T-helper 2 cell treated with Interferon-gamma antibody and Interleukin-4, amounts not matched to agents 5 μg/mL and 100 μg/mL, for 36 hours (primary cell): ENCODE measurements at regions not wholly inside any gene's neighbourhood (a gene's known extent, or its start where the extent isn't known, plus 50 kb on each side); places are given as distances from the start of the nearest gene placed in this dataset.

Source experiments
- DNase-seq: peaks from one replicate; pipeline ENCODE4 v3.0.0; 2021; ENCODE audit warnings: low spot score
- H3K27ac Mint-ChIP-seq: one replicate; pipeline ENCODE4 v1.8.0; 2021; ENCODE audit warnings: mild to moderate bottlenecking, mixed read lengths
- H3K27me3 Mint-ChIP-seq: one replicate; pipeline ENCODE4 v1.8.0; 2021; ENCODE audit warnings: low read depth, mixed read lengths
- H3K36me3 Mint-ChIP-seq: one replicate; pipeline ENCODE4 v1.8.0; 2021; ENCODE audit warnings: low read depth, mixed read lengths
- H3K4me1 Mint-ChIP-seq: one replicate; pipeline ENCODE4 v1.8.0; 2021; ENCODE audit warnings: low read depth, mixed read lengths
- H3K4me3 Mint-ChIP-seq: one replicate; pipeline ENCODE4 v1.8.0; 2022; ENCODE audit warnings: mild to moderate bottlenecking, moderate library complexity, mixed read lengths
- H3K9me3 Mint-ChIP-seq: one replicate; pipeline ENCODE4 v1.8.0; 2021; ENCODE audit warnings: mixed read lengths

GRCh38 chr7:35504365-35504764 lies 190.6 kb downstream of the HERPUD2 start:
- H3K27ac Mint-ChIP-seq = no peak overlapping the region
- DNase-seq = no peak
- no peaks in the 10 kb centered on the region for H3K36me3 Mint-ChIP-seq
- peaks cover 5% of the 10 kb centered on the region for H3K27me3 Mint-ChIP-seq
- no peaks in the 10 kb centered on the region for H3K9me3 Mint-ChIP-seq
- H3K4me3 Mint-ChIP-seq = no peak overlapping the region
- H3K4me1 Mint-ChIP-seq = no peaks in the 10 kb centered on the region

GRCh38 chr7:35501681-35502080 lies 193.3 kb downstream of the HERPUD2 start:
- Mint-ChIP-seq H3K4me1 (no peaks in the 10 kb centered on the region), H3K27ac (no peak overlapping the region), H3K9me3 (no peaks in the 10 kb centered on the region), H3K27me3 (peaks cover 15% of the 10 kb centered on the region), H3K4me3 (no peak overlapping the region), H3K36me3 (no peaks in the 10 kb centered on the region)
- no peak for DNase-seq

- Mint-ChIP-seq H3K4me1 (no peaks in the 10 kb centered on the region), H3K27ac (no peak overlapping the region), H3K9me3 (no peaks in the 10 kb centered on the region), H3K36me3 (no peaks in the 10 kb centered on the region), H3K27me3 (peaks cover 13% of the 10 kb centered on the region), H3K4me3 (no peak overlapping the region)
- DNase-seq = no peak
Observed at GRCh38 chr7:35499226-35499625, 195.7 kb downstream of the HERPUD2 start.

- no peaks in the 10 kb centered on the region for H3K4me1 Mint-ChIP-seq
Observed at GRCh38 chr7:35498416-35498815, 196.5 kb downstream of the HERPUD2 start.

GRCh38 chr7:35495844-35496243 lies 199.1 kb downstream of the HERPUD2 start:
- Mint-ChIP-seq H3K27me3 (peaks cover 15% of the 10 kb centered on the region), H3K36me3 (no peaks in the 10 kb centered on the region), H3K9me3 (no peaks in the 10 kb centered on the region), H3K4me1 (no peaks in the 10 kb centered on the region), H3K4me3 (no peak overlapping the region), H3K27ac (no peak overlapping the region)
- DNase-seq = no peak

More at GRCh38 chr7:35498416-35498815, 196.5 kb downstream of the HERPUD2 start:
- Mint-ChIP-seq H3K9me3 (no peaks in the 10 kb centered on the region), H3K4me3 (no peak overlapping the region), H3K36me3 (no peaks in the 10 kb centered on the region), H3K27ac (no peak overlapping the region), H3K27me3 (peaks cover 13% of the 10 kb centered on the region)
- no peak for DNase-seq

- no peaks in the 10 kb centered on the region for H3K36me3 Mint-ChIP-seq
- peaks cover 15% of the 10 kb centered on the region for H3K27me3 Mint-ChIP-seq
- H3K9me3 Mint-ChIP-seq = no peaks in the 10 kb centered on the region
- H3K27ac Mint-ChIP-seq = no peak overlapping the region
- no peak overlapping the region for H3K4me3 Mint-ChIP-seq
- H3K4me1 Mint-ChIP-seq = no peaks in the 10 kb centered on the region
- DNase-seq = no peak
Observed at GRCh38 chr7:35495377-35495776, 199.6 kb downstream of the HERPUD2 start.

- Mint-ChIP-seq H3K27me3 (peaks cover 13% of the 10 kb centered on the region), H3K4me1 (no peaks in the 10 kb centered on the region), H3K36me3 (no peaks in the 10 kb centered on the region), H3K4me3 (no peak overlapping the region), H3K27ac (no peak overlapping the region), H3K9me3 (no peaks in the 10 kb centered on the region)
- DNase-seq = no peak
Observed at GRCh38 chr7:35494407-35494806, 200.5 kb downstream of the HERPUD2 start.

GRCh38 chr7:35492451-35493175 lies 202.3 kb downstream of the HERPUD2 start:
- Mint-ChIP-seq H3K36me3 (no peaks in the 10 kb centered on the region), H3K27me3 (peaks cover 6% of the 10 kb centered on the region), H3K4me3 (no peak overlapping the region), H3K4me1 (no peaks in the 10 kb centered on the region), H3K27ac (no peak overlapping the region), H3K9me3 (no peaks in the 10 kb centered on the region)
- DNase-seq = no peak

GRCh38 chr7:35491233-35491632 lies 203.7 kb downstream of the HERPUD2 start:
- no peak overlapping the region for H3K27ac Mint-ChIP-seq
- H3K9me3 Mint-ChIP-seq = no peaks in the 10 kb centered on the region

GRCh38 chr7:35487841-35488240 lies 207.1 kb downstream of the HERPUD2 start:
- DNase-seq = no peak
- no peaks in the 10 kb centered on the region for H3K9me3 Mint-ChIP-seq
- no peak overlapping the region for H3K4me3 Mint-ChIP-seq
- H3K36me3 Mint-ChIP-seq = no peaks in the 10 kb centered on the region
- no peak overlapping the region for H3K27ac Mint-ChIP-seq
- peaks cover 2% of the 10 kb centered on the region for H3K27me3 Mint-ChIP-seq
- H3K4me1 Mint-ChIP-seq = no peaks in the 10 kb centered on the region

More at GRCh38 chr7:35491233-35491632, 203.7 kb downstream of the HERPUD2 start:
- H3K36me3 Mint-ChIP-seq = no peaks in the 10 kb centered on the region
- DNase-seq = no peak
- peaks cover 2% of the 10 kb centered on the region for H3K27me3 Mint-ChIP-seq
- no peaks in the 10 kb centered on the region for H3K4me1 Mint-ChIP-seq
- H3K4me3 Mint-ChIP-seq = no peak overlapping the region

GRCh38 chr7:35487402-35487801 lies 207.5 kb downstream of the HERPUD2 start:
- Mint-ChIP-seq H3K36me3 (no peaks in the 10 kb centered on the region), H3K4me3 (no peak overlapping the region), H3K9me3 (no peaks in the 10 kb centered on the region), H3K27ac (no peak overlapping the region), H3K27me3 (peaks cover 2% of the 10 kb centered on the region), H3K4me1 (no peaks in the 10 kb centered on the region)
- DNase-seq = no peak

GRCh38 chr7:35485436-35485835 lies 209.5 kb downstream of the HERPUD2 start:
- H3K4me3 Mint-ChIP-seq = no peak overlapping the region
- no peaks in the 10 kb centered on the region for H3K9me3 Mint-ChIP-seq
- no peaks in the 10 kb centered on the region for H3K4me1 Mint-ChIP-seq
- no peak for DNase-seq
- no peak overlapping the region for H3K27ac Mint-ChIP-seq
- no peaks in the 10 kb centered on the region for H3K36me3 Mint-ChIP-seq
- H3K27me3 Mint-ChIP-seq = peaks cover 2% of the 10 kb centered on the region

- H3K4me3 Mint-ChIP-seq = no peak overlapping the region
- no peak overlapping the region for H3K27ac Mint-ChIP-seq
- no peaks in the 10 kb centered on the region for H3K36me3 Mint-ChIP-seq
- no peaks in the 10 kb centered on the region for H3K4me1 Mint-ChIP-seq
- DNase-seq = no peak
- no peaks in the 10 kb centered on the region for H3K9me3 Mint-ChIP-seq
- H3K27me3 Mint-ChIP-seq = peaks cover 2% of the 10 kb centered on the region
Observed at GRCh38 chr7:35483568-35483967, 211.4 kb downstream of the HERPUD2 start.

- no peak overlapping the region for H3K4me3 Mint-ChIP-seq
- no peaks in the 10 kb centered on the region for H3K4me1 Mint-ChIP-seq
- H3K27ac Mint-ChIP-seq = no peak overlapping the region
- DNase-seq = no peak
- no peaks in the 10 kb centered on the region for H3K36me3 Mint-ChIP-seq
- H3K9me3 Mint-ChIP-seq = peaks cover 7% of the 10 kb centered on the region
- H3K27me3 Mint-ChIP-seq = peaks cover 4% of the 10 kb centered on the region
Observed at GRCh38 chr7:35482231-35482630, 212.7 kb downstream of the HERPUD2 start.

- peaks cover 7% of the 10 kb centered on the region for H3K9me3 Mint-ChIP-seq
- DNase-seq = no peak
- H3K4me3 Mint-ChIP-seq = no peak overlapping the region
- peaks cover 9% of the 10 kb centered on the region for H3K27me3 Mint-ChIP-seq
- H3K4me1 Mint-ChIP-seq = no peaks in the 10 kb centered on the region
- H3K27ac Mint-ChIP-seq = no peak overlapping the region
- no peaks in the 10 kb centered on the region for H3K36me3 Mint-ChIP-seq
Observed at GRCh38 chr7:35480806-35481205, 214.1 kb downstream of the HERPUD2 start.
